KBM-7 (cell line): ENCODE measurements at regions not wholly inside any gene's neighbourhood (a gene's known extent, or its start where the extent isn't known, plus 50 kb on each side); places are given as distances from the start of the nearest gene placed in this dataset.

Experiments
- DNase-seq: peaks from one replicate; pipeline ENCODE4 v3.0.0-alpha.2; 2015
- in situ Hi-C: fragments of 300-500 bp; cut with MboI; formaldehyde crosslinking; loops from 2 replicates; pipeline ENCODE4 v1.14.3; 2020; ENCODE audit warnings: low sequenced_read_pairs, low pct_unique_long_range_greater_than_20kb, mixed read lengths

- in situ Hi-C loops, result no loop called here
- DNase-seq, result no peak
These were observed 132.7 kb upstream of the TPRG1 start for GRCh38 chr3:189038773-189039745.

GRCh38 chr3:189040656-189041335 is 131.0 kb upstream of the TPRG1 start:
- peak; percentile 7 for DNase-seq
- in situ Hi-C loops, result no loop called here

- in situ Hi-C loops, result no loop called here
- DNase-seq, result peak; percentile 46
These were observed 130.2 kb upstream of the TPRG1 start for GRCh38 chr3:189041482-189042090.

GRCh38 chr3:189042832-189043231 is 128.9 kb upstream of the TPRG1 start:
- no peak for DNase-seq
- in situ Hi-C loops, result no loop called here

- in situ Hi-C loops, result no loop called here
- peak; percentile 4 for DNase-seq
These were observed 122.1 kb upstream of the TPRG1 start for GRCh38 chr3:189049458-189050236.

DNA sequence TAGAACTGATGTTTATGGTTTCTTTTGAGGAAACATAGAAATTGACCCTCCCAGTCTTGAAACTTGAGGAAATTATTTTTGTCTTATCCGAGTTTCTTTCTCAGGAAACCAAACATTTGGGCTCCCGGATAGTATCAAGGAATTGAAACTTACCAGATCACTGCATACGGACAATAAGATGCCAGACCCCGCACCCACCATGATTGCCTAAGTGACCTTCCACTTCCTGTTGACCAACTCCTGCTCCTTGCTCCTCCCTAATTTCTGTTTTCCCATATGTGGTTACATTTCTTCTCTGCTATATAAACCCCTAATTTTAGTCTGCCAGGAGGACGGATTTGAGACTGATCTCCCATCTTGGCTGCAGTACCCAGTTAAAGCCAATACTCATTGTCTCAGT is 118.4 kb upstream of the TPRG1 start:
- DNase-seq, result no peak
- in situ Hi-C loops, result no loop called here

- in situ Hi-C loops, result no loop called here
- DNase-seq, result no peak
These were observed 115.0 kb upstream of the TPRG1 start for GRCh38 chr3:189056646-189057335.

- no peak for DNase-seq
These were observed 114.4 kb upstream of the TPRG1 start for GRCh38 chr3:189057369-189057768.

DNA sequence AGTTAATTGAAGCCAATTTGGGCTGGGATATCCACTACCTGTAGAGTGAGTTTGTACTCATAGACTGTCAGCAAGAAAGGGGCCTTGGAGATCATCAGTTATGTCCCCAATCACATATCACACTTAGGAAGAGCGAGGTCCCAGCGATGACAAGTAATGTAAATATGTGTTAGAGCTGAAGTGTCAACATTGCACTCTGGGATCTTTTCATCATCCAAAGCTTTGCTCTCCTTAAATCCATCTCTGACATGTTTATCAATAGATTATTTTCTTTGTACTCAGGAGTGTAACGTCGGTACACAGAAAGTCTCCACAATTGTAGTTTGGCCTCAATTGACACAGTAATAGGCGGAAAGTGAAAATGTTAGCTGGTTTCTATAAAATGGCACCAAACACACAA is 113.7 kb upstream of the TPRG1 start:
- DNase-seq, result no peak
- in situ Hi-C loops, result no loop called here

More at GRCh38 chr3:189057369-189057768, 114.4 kb upstream of the TPRG1 start:
- in situ Hi-C loops, result no loop called here

- in situ Hi-C loops, result no loop called here
- DNase-seq, result no peak
These were observed 100.8 kb upstream of the TPRG1 start for GRCh38 chr3:189070965-189071364.

DNA sequence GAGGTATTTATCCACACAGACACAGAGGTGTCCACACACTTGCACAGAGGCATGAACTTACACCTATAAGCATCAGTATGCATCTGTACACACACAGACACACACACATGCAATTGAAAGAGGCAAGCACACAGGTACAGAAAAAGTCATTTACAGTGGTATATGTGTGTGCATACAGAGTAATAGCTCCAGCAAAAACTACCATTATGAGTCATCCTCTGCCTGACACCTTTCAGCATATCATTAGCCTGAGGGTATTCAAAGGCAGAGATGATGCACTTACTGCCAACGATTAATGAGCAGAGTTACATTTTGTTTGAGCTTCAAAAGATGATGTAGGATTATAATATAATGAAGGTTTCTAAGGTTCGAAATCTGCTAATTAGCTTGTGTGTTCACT is 100.3 kb upstream of the TPRG1 start:
- DNase-seq, result no peak
- in situ Hi-C loops, result no loop called here

- in situ Hi-C loops, result no loop called here
- DNase-seq, result no peak
These were observed 95.3 kb upstream of the TPRG1 start for GRCh38 chr3:189076449-189076848.

- DNase-seq, result no peak
- in situ Hi-C loops, result no loop called here
These were observed 91.0 kb upstream of the TPRG1 start for GRCh38 chr3:189080745-189081144.

DNA sequence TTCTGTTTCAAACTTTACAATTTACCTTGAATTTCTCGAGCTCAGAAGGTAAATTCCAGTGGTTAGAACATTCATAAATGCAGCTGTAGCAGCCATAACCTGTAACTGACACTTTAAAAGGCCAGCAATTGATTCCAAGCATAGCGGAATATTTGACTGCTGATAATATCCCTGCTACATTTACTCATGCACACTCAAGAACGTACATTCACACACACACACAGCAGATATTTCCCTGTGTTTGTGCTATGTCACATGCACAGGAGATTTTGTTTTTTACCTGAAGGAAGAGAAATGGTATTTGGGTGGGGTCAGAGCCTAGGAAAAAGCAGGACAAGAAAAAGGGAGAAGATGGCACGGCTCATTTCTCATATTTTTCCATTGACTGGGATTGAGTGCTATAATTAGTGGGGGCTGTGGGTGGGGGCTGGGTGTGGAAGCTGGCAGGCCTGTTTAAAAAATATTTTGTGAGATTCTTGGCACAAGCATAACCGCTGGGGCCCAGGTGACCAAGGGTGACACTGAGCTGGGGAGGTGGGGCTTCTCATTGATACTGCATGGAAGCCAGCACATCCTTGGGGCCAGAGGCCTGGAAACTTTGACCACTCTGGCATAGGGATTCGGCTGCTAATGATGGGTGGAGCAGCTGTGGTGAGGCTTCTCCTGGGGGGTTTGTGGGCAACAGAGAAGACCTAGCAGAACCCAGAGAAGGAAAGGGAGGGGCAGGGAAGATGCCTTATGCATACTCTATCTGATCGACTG is 88.9 kb upstream of the TPRG1 start:
- in situ Hi-C loops, result no loop called here
- no peak for DNase-seq

- no peak for DNase-seq
- in situ Hi-C loops, result no loop called here
These were observed 87.2 kb upstream of the TPRG1 start for GRCh38 chr3:189084620-189085019.

- no peak for DNase-seq
- in situ Hi-C loops, result no loop called here
These were observed 79.2 kb upstream of the TPRG1 start for GRCh38 chr3:189092547-189092946.

DNA sequence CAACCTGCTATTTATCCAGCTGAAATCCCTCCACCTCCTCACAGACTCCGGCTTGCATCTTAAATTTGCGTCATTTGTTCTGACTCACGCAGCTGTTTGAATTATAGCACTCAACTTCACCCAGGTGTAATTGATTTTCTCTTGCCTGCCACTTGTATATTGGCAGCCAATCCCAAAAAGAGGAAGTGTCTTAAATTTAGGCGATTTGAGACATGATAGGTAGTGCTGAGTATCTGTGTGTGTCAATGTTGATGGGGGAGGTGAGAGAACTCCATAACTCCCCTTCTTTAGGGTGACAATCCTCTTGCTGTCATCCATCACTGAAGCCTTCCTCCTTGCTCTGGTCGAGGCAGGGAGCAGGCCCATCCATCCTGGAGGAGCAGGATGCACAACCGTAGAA is 77.2 kb upstream of the TPRG1 start:
- peak; percentile 0 for DNase-seq

GRCh38 chr3:189096092-189096491 is 75.7 kb upstream of the TPRG1 start:
- DNase-seq, result no peak
- in situ Hi-C loops, result no loop called here

More for the DNA sequence above, 77.2 kb upstream of the TPRG1 start:
- in situ Hi-C loops, result no loop called here
